Endothelial cell of umbilical vein (primary cell): ENCODE measurements at regions not wholly inside any gene's neighbourhood (a gene's known extent, or its start where the extent isn't known, plus 50 kb on each side); places are given as distances from the start of the nearest gene placed in this dataset.

Experiments
- BruUV-seq: library from RNA; stranded (reverse); fragments of 400-500 nt; replicated peaks from 2 replicates; lab custom pipeline; 2021; lab: Mats Ljungman, UMichigan
- CTCF ChIA-PET: fragments of 300-600, 350-600 bp; sonication (Branson Sonifier 250); formaldehyde crosslinking; loops from one replicate; lab custom pipeline; 2021; ENCODE audit warnings: antibody characterized with exemption, inconsistent platforms; lab: Charles Lee
- POLR2A ChIA-PET: fragments of 300-600, 350-600 bp; sonication (Branson Sonifier 250); formaldehyde crosslinking; loops from one replicate; lab custom pipeline; 2021; ENCODE audit warnings: antibody characterized with exemption, inconsistent platforms; lab: Charles Lee
- DNase-seq: peaks from one replicate; pipeline ENCODE4 v3.0.0-alpha.2; 2011; ENCODE audit warnings: low read depth, low spot score
- FAIRE-seq: peaks from 2 replicates; lab custom pipeline; 2011; peaks lifted over from hg19 to GRCh38; lab: Jason Lieb, UNC
- H2AFZ ChIP-seq: 2 replicates; pipeline ENCODE4 v1.6.0; 2012; ENCODE audit warnings: low read depth, low read length, control low read depth, inconsistent platforms
- H3K27ac ChIP-seq: 2 replicates; pipeline ENCODE4 v1.5.1; 2011; ENCODE audit warnings: low read depth, mild to moderate bottlenecking, control low read depth, low read length, moderate library complexity; ENCODE audit not compliant: insufficient read depth
- H3K27me3 ChIP-seq, 2 experiments: 2 replicates each; pipeline versions ENCODE4 v1.6.0 to v1.6.1; 2011; ENCODE audit warnings: low read length in 2 of 2, mixed read lengths in 1 of 2; ENCODE audit not compliant: control insufficient read depth in 2 of 2, insufficient read depth in 2 of 2
- H3K36me3 ChIP-seq, 2 experiments: 2 replicates in 1 of 2; 3 replicates in 1 of 2; pipeline ENCODE4 v1.5.1; 2011; ENCODE audit warnings: low read length in 2 of 2, mild to moderate bottlenecking in 1 of 2, moderate library complexity in 1 of 2; ENCODE audit not compliant: control insufficient read depth in 2 of 2, insufficient read depth in 2 of 2; ENCODE audit errors: extremely low read depth in 1 of 2
- H3K4me1 ChIP-seq: 3 replicates; pipeline ENCODE4 v1.5.1; 2011; ENCODE audit warnings: mild to moderate bottlenecking, low read length; ENCODE audit not compliant: control insufficient read depth, insufficient read depth; ENCODE audit errors: extremely low read depth
- H3K4me2 ChIP-seq: 2 replicates; pipeline ENCODE4 v1.6.1; 2011; ENCODE audit warnings: low read length, control low read depth, mixed read lengths; ENCODE audit not compliant: insufficient read depth
- H3K4me3 ChIP-seq, 3 experiments: fragments of 200-600 bp in 1 of 3; sonication (generic), shearing (Covaris generic) in 1 of 3; replicated peaks in 1 of 3; 2 replicates each; pipeline ENCODE4 v1.5.1; 2011 to 2016; ENCODE audit warnings: control low read depth in 3 of 3, low read length in 3 of 3, mild to moderate bottlenecking in 2 of 3, inconsistent platforms in 1 of 3, low read depth in 1 of 3, moderate library complexity in 1 of 3; ENCODE audit not compliant: insufficient read depth in 1 of 3
- H3K79me2 ChIP-seq: 2 replicates; pipeline ENCODE4 v1.6.0; 2012; ENCODE audit warnings: low read length, inconsistent platforms; ENCODE audit not compliant: control insufficient read depth, insufficient read depth
- H3K9ac ChIP-seq: replicated peaks from 2 replicates; pipeline ENCODE3; 2011; ENCODE audit warnings: low read length, control low read depth; ENCODE audit not compliant: insufficient read depth; ENCODE audit errors: extremely low read depth
- H3K9me1 ChIP-seq: replicated peaks from 3 replicates; pipeline ENCODE4 v1.6.0; 2011; ENCODE audit warnings: mild to moderate bottlenecking, low read length; ENCODE audit not compliant: control insufficient read depth, insufficient read depth; ENCODE audit errors: extremely low read depth
- H3K9me3 ChIP-seq: replicated peaks from 2 replicates; pipeline ENCODE4 v1.5.1; 2012; ENCODE audit warnings: low read length, inconsistent platforms; ENCODE audit not compliant: control insufficient read depth, insufficient read depth
- H4K20me1 ChIP-seq: replicated peaks from 2 replicates; pipeline ENCODE3; 2011; ENCODE audit warnings: mild to moderate bottlenecking, low read length; ENCODE audit not compliant: control insufficient read depth, insufficient read depth; ENCODE audit errors: extremely low read depth
- EZH2 ChIP-seq: IDR thresholded peaks from 2 replicates; pipeline ENCODE4 v1.6.1; 2012; ENCODE audit warnings: borderline replicate concordance, low read depth, mild to moderate bottlenecking, moderate library complexity, low read length, inconsistent platforms; ENCODE audit not compliant: severe bottlenecking
- FOS ChIP-seq: IDR thresholded peaks from 2 replicates; pipeline ENCODE4 v1.6.1; 2011; ENCODE audit warnings: mild to moderate bottlenecking, low read length, moderate library complexity, borderline replicate concordance; ENCODE audit not compliant: insufficient read depth
- GATA2 ChIP-seq: IDR thresholded peaks from 2 replicates; pipeline ENCODE4 v1.7.0; 2011; ENCODE audit warnings: low read depth, mild to moderate bottlenecking, moderate library complexity, mixed read lengths, low read length; ENCODE audit not compliant: insufficient read length, insufficient read depth
- JUN ChIP-seq: IDR thresholded peaks from 2 replicates; pipeline ENCODE4 v1.6.1; 2011; ENCODE audit warnings: borderline replicate concordance, low read depth; ENCODE audit not compliant: insufficient read length, insufficient read depth
- MYC ChIP-seq: IDR thresholded peaks from one replicate; pipeline ENCODE4 v1.6.1; 2011; ENCODE audit warnings: mild to moderate bottlenecking, low read depth, low read length
- POLR2A ChIP-seq: IDR thresholded peaks from 2 replicates; pipeline ENCODE4 v1.6.1; 2012; ENCODE audit warnings: low read depth, mild to moderate bottlenecking, control low read depth, low read length
- POLR2AphosphoS5 ChIP-seq: IDR thresholded peaks from 2 replicates; pipeline ENCODE4 v1.6.1; 2012; ENCODE audit warnings: low read depth, mild to moderate bottlenecking, control low read depth, low read length, moderate library complexity; ENCODE audit not compliant: insufficient read depth
- dilution Hi-C: fragments of 300-500 bp; cut with MboI; formaldehyde crosslinking; loops from one replicate; pipeline ENCODE4 v1.15.0; 2019; ENCODE audit warnings: low sequenced_read_pairs; ENCODE audit not compliant: extremely low pct_ligation_motif_present
- intact Hi-C: fragments of 100-400 bp; cut with micrococcal nuclease; formaldehyde crosslinking; loops from one replicate; pipeline ENCODE4 v1.10.0; 2022
- TF ChIP-seq, protein P1 (sequence below): IDR thresholded peaks from 2 replicates; pipeline ENCODE4 v1.6.1; 2011; ENCODE audit not compliant: insufficient read depth, insufficient read length
- TF ChIP-seq, protein P2 (sequence below), 2 donors: IDR thresholded peaks; 1 replicate in 1 of 2; 2 replicates in 1 of 2; pipeline ENCODE4 v1.5.1; 2011; ENCODE audit warnings: low read length in 2 of 2, mild to moderate bottlenecking in 2 of 2, moderate library complexity in 2 of 2, control low read depth in 1 of 2, inconsistent platforms in 1 of 2, low read depth in 1 of 2; ENCODE audit not compliant: insufficient read depth in 1 of 2; ENCODE audit errors: extremely low read depth in 1 of 2

DNA sequence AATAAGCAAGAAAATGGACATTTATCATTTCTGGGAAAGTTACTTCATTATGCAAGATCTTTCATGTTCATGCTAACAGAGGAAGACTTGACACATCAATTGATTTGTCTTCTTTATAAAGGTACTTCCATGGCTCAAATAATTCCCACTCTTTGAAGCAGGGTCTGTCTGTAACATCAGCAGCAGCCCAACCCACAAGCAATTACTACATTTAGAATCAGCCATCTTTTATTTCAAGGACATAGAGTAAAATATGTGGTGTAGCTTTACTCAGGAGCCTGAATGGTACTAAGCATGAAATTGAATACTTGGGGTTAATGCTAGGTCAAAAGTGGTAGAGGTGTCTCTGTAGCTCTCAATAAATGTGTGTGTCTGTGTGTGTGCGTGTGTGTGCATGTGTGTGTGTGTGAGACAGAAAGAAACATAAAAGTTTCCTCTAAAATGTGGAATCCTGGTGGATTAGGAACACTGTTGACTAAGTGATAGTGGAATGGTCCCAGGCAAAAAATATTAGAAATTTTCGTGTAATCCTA is 581.1 kb downstream of the CAAP1 start:
- no peaks in the 10 kb centered on the region for H4K20me1 ChIP-seq
- H3K4me1 ChIP-seq: peaks cover 15% of the 10 kb centered on the region
- ChIA-PET CTCF (no interaction called here), POLR2A (no interaction called here)
- H3K36me3 ChIP-seq: no peaks in the 10 kb centered on the region
- BruUV-seq: no TSS peak
- no peaks in the 10 kb centered on the region for H3K27me3 ChIP-seq
- no peak for TF ChIP-seq EZH2
- TF ChIP-seq, protein P1, sequence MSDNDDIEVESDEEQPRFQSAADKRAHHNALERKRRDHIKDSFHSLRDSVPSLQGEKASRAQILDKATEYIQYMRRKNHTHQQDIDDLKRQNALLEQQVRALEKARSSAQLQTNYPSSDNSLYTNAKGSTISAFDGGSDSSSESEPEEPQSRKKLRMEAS: no peak
- no peak for TF ChIP-seq FOS
- TF ChIP-seq MYC: no peak
- H3K9me3 ChIP-seq: no peaks in the 10 kb centered on the region
- dilution Hi-C loops (no loop called here), intact Hi-C loops (no loop called here)
- DNase-seq: no peak
- H3K79me2 ChIP-seq: no peaks in the 10 kb centered on the region
- H3K27ac ChIP-seq: no peak overlapping the region
- no peak overlapping the region for H3K9ac ChIP-seq
- H3K4me2 ChIP-seq: no peak overlapping the region
- no peak for FAIRE-seq
- H2AFZ ChIP-seq: no peak overlapping the region
- no peaks in the 10 kb centered on the region for H3K9me1 ChIP-seq
- no peak overlapping the region for H3K4me3 ChIP-seq

DNA sequence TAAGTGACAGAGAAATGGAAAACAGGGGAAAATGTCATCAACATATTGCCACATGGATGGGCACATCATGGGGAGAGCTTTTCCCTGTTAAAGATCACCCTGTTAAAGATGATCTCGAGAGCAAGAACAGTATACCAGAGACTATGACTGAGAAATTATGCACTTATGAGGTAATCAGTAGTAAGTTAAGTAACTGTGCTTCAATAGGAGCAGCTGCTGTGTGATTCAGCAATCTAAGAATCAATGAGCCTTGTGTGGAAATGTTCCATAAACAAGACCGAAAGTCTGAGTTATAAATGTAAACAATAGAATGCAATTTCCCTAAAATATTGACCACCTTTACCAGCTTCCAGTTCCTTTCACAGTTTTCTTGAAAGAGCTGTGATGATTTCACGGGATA is 582.3 kb downstream of the CAAP1 start:
- no peaks in the 10 kb centered on the region for H3K27me3 ChIP-seq
- POLR2A ChIA-PET: no interaction called here
- DNase-seq (peak; percentile 21), FAIRE-seq (no peak)
- H3K79me2 ChIP-seq: no peaks in the 10 kb centered on the region
- H3K9ac ChIP-seq: no peak overlapping the region
- TF ChIP-seq GATA2 (no peak), MYC (no peak), EZH2 (no peak), POLR2AphosphoS5 (no peak), JUN (no peak), FOS (no peak), POLR2A (no peak)
- TF ChIP-seq, protein P1: no peak
- TF ChIP-seq, protein P2, sequence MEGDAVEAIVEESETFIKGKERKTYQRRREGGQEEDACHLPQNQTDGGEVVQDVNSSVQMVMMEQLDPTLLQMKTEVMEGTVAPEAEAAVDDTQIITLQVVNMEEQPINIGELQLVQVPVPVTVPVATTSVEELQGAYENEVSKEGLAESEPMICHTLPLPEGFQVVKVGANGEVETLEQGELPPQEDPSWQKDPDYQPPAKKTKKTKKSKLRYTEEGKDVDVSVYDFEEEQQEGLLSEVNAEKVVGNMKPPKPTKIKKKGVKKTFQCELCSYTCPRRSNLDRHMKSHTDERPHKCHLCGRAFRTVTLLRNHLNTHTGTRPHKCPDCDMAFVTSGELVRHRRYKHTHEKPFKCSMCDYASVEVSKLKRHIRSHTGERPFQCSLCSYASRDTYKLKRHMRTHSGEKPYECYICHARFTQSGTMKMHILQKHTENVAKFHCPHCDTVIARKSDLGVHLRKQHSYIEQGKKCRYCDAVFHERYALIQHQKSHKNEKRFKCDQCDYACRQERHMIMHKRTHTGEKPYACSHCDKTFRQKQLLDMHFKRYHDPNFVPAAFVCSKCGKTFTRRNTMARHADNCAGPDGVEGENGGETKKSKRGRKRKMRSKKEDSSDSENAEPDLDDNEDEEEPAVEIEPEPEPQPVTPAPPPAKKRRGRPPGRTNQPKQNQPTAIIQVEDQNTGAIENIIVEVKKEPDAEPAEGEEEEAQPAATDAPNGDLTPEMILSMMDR (IDR thresholded peaks at IDR 0.05; ENCODE audit: extremely low read depth in 1 of 2, insufficient read depth in 1 of 2, low read depth in 1 of 2, low read length in 2 of 2): no peak
- H4K20me1 ChIP-seq: no peaks in the 10 kb centered on the region
- H3K4me2 ChIP-seq: no peak overlapping the region
- H3K9me3 ChIP-seq: no peaks in the 10 kb centered on the region
- H3K27ac ChIP-seq: no peak overlapping the region
- dilution Hi-C loops (no loop called here), intact Hi-C loops (no loop called here)
- peaks cover 15% of the 10 kb centered on the region for H3K4me1 ChIP-seq
- no peaks in the 10 kb centered on the region for H3K36me3 ChIP-seq
- CTCF ChIA-PET: no interaction called here
- no peaks in the 10 kb centered on the region for H3K9me1 ChIP-seq
- peak overlapping the region; percentile 23 for H2AFZ ChIP-seq
- no peak overlapping the region for H3K4me3 ChIP-seq
- no TSS peak for BruUV-seq
